Loucy (cell line): ENCODE measurements at regions not wholly inside any gene's neighbourhood (a gene's known extent, or its start where the extent isn't known, plus 50 kb on each side); places are given as distances from the start of the nearest gene placed in this dataset.
"Not testable (repeated sequence)": the region's sequence is repeated elsewhere in the genome, so short reads cannot be mapped to it uniquely, and the experiment has no call there.

Experiments used
- H2AFZ ChIP-seq: fragments of 200-600 bp; sonication (generic); 2 replicates; pipeline ENCODE4 v1.6.0; 2016; ENCODE audit warnings: antibody characterized with exemption, mild to moderate bottlenecking, low read length, moderate library complexity
- H3F3A ChIP-seq: fragments of 200-600 bp; 2 replicates; pipeline ENCODE4 v1.6.0; 2016; ENCODE audit warnings: antibody characterized with exemption, low read depth, mild to moderate bottlenecking
- H3K27me3 ChIP-seq: fragments of 200-600 bp; sonication (generic); 2 replicates; pipeline ENCODE4 v1.6.1; 2014; ENCODE audit warnings: low read length, mild to moderate bottlenecking; ENCODE audit not compliant: insufficient read depth, poor library complexity, severe bottlenecking
- H3K36me3 ChIP-seq: fragments of 200-600 bp; sonication (generic); 2 replicates; pipeline ENCODE4 v1.6.1; 2016; ENCODE audit warnings: low read length; ENCODE audit not compliant: insufficient read depth
- H3K4me1 ChIP-seq: fragments of 200-600 bp; sonication (generic); 2 replicates; pipeline ENCODE4 v1.5.1; 2014; ENCODE audit warnings: low read length, mild to moderate bottlenecking; ENCODE audit not compliant: insufficient read depth, poor library complexity, severe bottlenecking
- H3K4me2 ChIP-seq: fragments of 200-600 bp; sonication (generic); 2 replicates; pipeline ENCODE4 v1.6.0; 2014; ENCODE audit warnings: antibody characterized with exemption, low read length, low read depth, mild to moderate bottlenecking; ENCODE audit not compliant: poor library complexity, severe bottlenecking
- H3K4me3 ChIP-seq: fragments of 200-600 bp; sonication (generic); 2 replicates; pipeline ENCODE4 v1.5.1; 2014; ENCODE audit warnings: low read length, mild to moderate bottlenecking, mixed read lengths; ENCODE audit not compliant: poor library complexity, severe bottlenecking
- H3K79me2 ChIP-seq: fragments of 200-600 bp; sonication (generic); 2 replicates; pipeline ENCODE4 v1.6.1; 2014; ENCODE audit warnings: low read length; ENCODE audit not compliant: insufficient read depth
- H3K9ac ChIP-seq: fragments of 200-600 bp; sonication (generic); 2 replicates; pipeline ENCODE4 v1.6.0; 2014; ENCODE audit warnings: mild to moderate bottlenecking, low read depth, low read length, moderate library complexity; ENCODE audit not compliant: poor library complexity, severe bottlenecking
- H3K9me2 ChIP-seq: fragments of 200-600 bp; sonication (generic); replicated peaks from 2 replicates; pipeline ENCODE4 v1.6.1; 2016; ENCODE audit warnings: low read depth, low read length, mixed read lengths
- H3K9me3 ChIP-seq: fragments of 200-600 bp; sonication (generic); 2 replicates; pipeline ENCODE4 v1.6.1; 2014; ENCODE audit warnings: mild to moderate bottlenecking, antibody characterized with exemption, low read length, low read depth; ENCODE audit not compliant: insufficient read depth
- H4K20me1 ChIP-seq: fragments of 200-600 bp; sonication (generic); 2 replicates; pipeline ENCODE4 v1.6.0; 2014; ENCODE audit warnings: antibody characterized with exemption, low read length, mild to moderate bottlenecking; ENCODE audit not compliant: insufficient read depth, poor library complexity, severe bottlenecking
- CTCF ChIP-seq: fragments of 200-600 bp; sonication (generic); conservative IDR thresholded peaks from 2 replicates; pipeline ENCODE4 v1.5.1; 2014; ENCODE audit warnings: mild to moderate bottlenecking, antibody characterized with exemption, low read length
- EZH2phosphoT487 ChIP-seq: fragments of 200-600 bp; IDR thresholded peaks from 2 replicates; pipeline ENCODE4 v1.6.1; 2018; ENCODE audit warnings: antibody characterized with exemption, mild to moderate bottlenecking, moderate library complexity, borderline replicate concordance

GRCh38 chr2:12020833-12021469 lies 274.5 kb downstream of the LPIN1 start:
- Histone ChIP-seq H3K36me3 (no peaks in the 10 kb centered on the region), H3K9me3 (peaks cover 21% of the 10 kb centered on the region), H3F3A (no peaks in the 10 kb centered on the region), H3K79me2 (no peaks in the 10 kb centered on the region), H4K20me1 (no peaks in the 10 kb centered on the region), H3K9ac (no peak overlapping the region), H3K27me3 (no peaks in the 10 kb centered on the region), H3K4me2 (no peak overlapping the region), H3K4me1 (peaks cover 21% of the 10 kb centered on the region), H3K4me3 (no peak overlapping the region), H2AFZ (no peak overlapping the region), H3K9me2 (no peaks in the 10 kb centered on the region)
- no peak for TF ChIP-seq EZH2phosphoT487
- TF ChIP-seq CTCF: no peak

GRCh38 chr2:12024197-12024907 lies 277.9 kb downstream of the LPIN1 start:
- H3K4me3 ChIP-seq, H3K79me2 ChIP-seq, H3K4me2 ChIP-seq, H4K20me1 ChIP-seq, H3K36me3 ChIP-seq, H3K27me3 ChIP-seq, H3K9ac ChIP-seq, H3F3A ChIP-seq, H3K4me1 ChIP-seq, H3K9me2 ChIP-seq, H2AFZ ChIP-seq: not testable (repeated sequence)
- peaks cover 21% of the 10 kb centered on the region for H3K9me3 ChIP-seq

GRCh38 chr2:12027136-12027535 lies 280.7 kb downstream of the LPIN1 start:
- no peaks in the 10 kb centered on the region for H3K79me2 ChIP-seq
- no peak overlapping the region for H3K4me2 ChIP-seq
- H3K4me3 ChIP-seq: no peak overlapping the region
- no peaks in the 10 kb centered on the region for H4K20me1 ChIP-seq
- no peaks in the 10 kb centered on the region for H3K27me3 ChIP-seq
- H2AFZ ChIP-seq: no peak overlapping the region
- peaks cover 7% of the 10 kb centered on the region for H3K4me1 ChIP-seq
- H3K9me2 ChIP-seq: no peaks in the 10 kb centered on the region
- H3K9ac ChIP-seq: no peak overlapping the region
- no peak for TF ChIP-seq CTCF
- no peak for TF ChIP-seq EZH2phosphoT487
- no peaks in the 10 kb centered on the region for H3K36me3 ChIP-seq
- H3K9me3 ChIP-seq: no peaks in the 10 kb centered on the region
- no peaks in the 10 kb centered on the region for H3F3A ChIP-seq

GRCh38 chr2:12031866-12032265 lies 285.4 kb downstream of the LPIN1 start:
- TF ChIP-seq EZH2phosphoT487 (no peak), CTCF (no peak)
- H3K27me3 ChIP-seq: no peaks in the 10 kb centered on the region
- H4K20me1 ChIP-seq: no peaks in the 10 kb centered on the region
- no peaks in the 10 kb centered on the region for H3K9me2 ChIP-seq
- no peaks in the 10 kb centered on the region for H3K36me3 ChIP-seq
- no peak overlapping the region for H3K9ac ChIP-seq
- no peak overlapping the region for H3K4me2 ChIP-seq
- H3K4me1 ChIP-seq: peaks cover 24% of the 10 kb centered on the region
- no peaks in the 10 kb centered on the region for H3F3A ChIP-seq
- H3K4me3 ChIP-seq: no peak overlapping the region
- no peaks in the 10 kb centered on the region for H3K79me2 ChIP-seq
- H2AFZ ChIP-seq: no peak overlapping the region
- H3K9me3 ChIP-seq: no peaks in the 10 kb centered on the region
